SKM-1 (cell line): ENCODE measurements at regions not wholly inside any gene's neighbourhood (a gene's known extent, or its start where the extent isn't known, plus 50 kb on each side); places are given as distances from the start of the nearest gene placed in this dataset.
"Not testable (repeated sequence)": the region's sequence is repeated elsewhere in the genome, so short reads cannot be mapped to it uniquely, and the experiment has no call there.

Experiments used
- DNase-seq: peaks from one replicate; lab custom pipeline; 2025; ENCODE audit not compliant: unreplicated experiment; lab: John Stamatoyannopoulos, UW

DNA sequence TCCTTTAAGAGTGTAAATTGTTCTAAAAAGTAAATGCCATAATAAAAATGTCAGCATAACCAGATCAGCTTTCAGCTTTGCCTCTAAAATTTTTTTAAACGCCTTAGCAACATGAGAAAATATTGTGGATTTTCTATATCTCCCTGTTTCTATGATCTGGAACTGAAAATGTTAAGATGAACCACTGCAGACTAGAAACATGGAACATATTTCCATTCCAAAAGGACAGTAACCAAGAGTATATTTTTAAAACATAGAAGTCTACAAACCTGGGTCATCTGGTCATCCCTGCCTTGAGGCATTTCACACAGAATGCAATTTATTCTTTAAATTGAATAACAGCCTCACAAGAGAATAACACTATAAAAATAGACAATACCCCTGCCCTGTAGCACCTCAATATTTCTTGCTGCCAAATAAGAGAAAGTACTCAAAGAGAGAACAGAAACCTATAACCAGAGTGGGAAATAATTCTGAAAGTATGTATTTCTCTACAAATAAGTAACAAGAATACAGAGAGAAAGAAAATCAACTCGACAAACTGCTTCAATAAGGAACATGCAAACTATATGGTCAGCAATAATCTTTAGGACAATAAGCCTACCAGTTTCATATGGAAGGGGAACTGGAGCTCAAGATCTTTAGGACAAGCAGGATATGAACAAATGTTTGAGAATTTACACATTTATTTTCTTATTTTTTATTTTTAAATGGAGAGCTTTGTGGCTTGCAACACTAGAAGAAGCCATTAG, 949.0 kb downstream of the EPHA3 start:
- DNase-seq = no peak

DNA sequence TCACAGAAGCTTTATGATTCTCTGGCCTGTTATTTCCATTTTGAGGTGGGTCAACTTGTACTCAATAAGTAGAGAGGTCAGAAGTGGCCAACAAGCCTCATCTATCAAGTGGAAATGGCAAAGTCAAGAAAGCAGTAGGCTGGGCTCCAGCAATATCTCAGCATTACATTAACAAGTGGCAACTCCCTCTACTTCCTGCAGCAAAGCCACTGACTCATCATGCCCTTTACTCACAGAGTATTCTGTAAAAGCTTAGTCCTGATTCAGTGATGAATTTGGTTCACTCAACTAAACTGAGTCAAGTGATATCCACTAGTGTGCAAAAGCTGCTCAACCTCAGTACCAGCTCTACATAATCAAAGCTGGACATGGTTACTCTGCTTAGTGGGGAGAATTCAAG, 954.6 kb downstream of the EPHA3 start:
- no peak for DNase-seq

DNA sequence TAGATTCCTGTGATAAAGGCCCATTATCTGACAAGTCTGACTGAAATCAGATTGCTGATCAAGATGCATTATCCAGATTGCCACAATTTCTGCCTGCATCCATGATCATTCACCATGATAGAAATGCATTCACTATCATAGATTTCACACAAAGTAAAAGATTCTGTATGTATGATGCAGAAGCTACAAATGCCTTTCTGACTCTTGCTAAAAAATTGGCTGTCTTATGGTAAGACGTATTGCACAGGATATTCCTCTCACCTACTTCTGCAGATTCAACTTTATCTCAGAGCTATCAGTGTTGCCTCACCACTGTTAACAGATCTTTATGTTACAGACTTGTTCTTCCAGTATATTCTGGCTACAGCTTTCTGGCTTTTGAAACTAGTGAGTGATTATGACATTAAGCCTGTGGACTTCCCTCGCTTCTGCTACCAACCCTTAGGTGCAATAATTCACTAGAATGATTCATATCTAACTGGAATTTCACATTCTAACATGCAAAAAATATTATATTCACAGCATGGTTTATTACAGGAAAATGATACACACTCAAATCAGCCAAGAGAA, 955.3 kb downstream of the EPHA3 start:
- DNase-seq = no peak

DNA sequence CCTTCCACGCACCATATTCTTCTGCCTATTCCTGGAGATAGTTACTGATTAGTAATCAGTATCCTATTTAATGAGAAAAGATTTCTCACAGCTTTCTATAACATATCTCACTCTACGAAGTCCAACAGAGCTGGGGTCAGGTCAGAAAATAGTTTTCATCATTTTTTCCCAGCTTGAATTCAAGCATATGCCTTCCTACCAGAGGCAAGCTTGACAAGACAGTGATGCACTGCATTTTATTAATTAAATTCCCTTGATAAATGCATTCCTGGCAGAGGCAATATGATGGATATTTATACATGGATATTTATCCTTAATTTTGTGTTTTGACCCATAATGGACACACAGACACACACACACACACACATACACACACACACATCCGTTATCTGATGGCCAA, 961.4 kb downstream of the EPHA3 start:
- no peak for DNase-seq

DNA sequence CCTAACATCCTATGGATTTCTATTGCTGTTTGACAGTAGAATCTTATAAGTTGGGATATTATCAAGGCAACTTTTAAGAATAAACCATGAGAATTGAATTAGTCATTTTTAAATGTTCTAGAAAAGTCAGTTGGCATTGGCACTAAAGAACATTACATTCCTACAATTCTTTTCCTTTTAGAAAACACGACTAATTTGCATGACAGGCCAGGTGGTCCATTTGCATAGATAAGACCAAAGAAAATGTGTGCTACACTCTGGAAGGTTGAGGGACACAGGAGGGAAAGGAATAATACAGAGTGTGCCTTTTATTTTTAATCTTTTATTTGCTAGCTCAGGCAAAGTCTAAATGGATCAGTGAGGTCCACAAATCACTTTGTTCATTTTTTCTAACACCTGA, 962.3 kb downstream of the EPHA3 start:
- no peak for DNase-seq

DNA sequence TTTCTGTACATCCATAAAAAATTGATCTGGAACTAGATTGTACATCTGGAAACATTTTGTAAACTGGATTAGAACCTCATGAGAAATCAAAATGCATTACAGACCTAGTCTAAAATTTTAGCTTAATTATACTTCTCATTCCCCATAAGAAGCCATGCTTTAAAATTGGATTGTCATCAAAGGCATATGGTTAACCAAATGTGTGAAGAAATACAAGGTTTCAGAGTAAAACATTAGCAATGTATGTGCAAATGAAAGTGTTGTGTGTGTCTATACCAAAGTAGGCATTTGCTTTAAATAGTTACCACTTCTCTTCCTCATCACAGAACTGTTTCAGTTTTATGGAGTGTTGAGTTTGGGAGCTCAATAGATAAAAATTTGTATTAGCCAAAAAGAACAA, 968.7 kb downstream of the EPHA3 start:
- no peak for DNase-seq

DNA sequence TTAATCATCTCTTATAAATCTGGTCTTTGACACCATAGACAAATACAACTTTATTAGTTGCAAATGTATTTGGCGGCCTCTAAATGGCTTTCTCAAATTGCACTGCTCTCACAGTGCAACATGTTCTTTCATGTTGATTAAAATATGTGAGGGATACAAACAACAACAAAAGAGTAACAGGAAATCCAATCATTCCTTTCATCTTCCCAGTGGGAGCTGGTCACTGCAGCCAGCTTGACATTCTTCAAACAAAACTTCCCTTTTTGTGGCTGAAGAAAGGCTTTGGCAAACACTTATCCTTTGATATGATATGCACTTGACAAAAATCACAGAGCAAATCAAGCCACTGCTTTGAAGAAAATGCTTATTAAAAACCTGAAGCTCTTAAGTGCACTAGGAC, 973.6 kb downstream of the EPHA3 start:
- no peak for DNase-seq

DNA sequence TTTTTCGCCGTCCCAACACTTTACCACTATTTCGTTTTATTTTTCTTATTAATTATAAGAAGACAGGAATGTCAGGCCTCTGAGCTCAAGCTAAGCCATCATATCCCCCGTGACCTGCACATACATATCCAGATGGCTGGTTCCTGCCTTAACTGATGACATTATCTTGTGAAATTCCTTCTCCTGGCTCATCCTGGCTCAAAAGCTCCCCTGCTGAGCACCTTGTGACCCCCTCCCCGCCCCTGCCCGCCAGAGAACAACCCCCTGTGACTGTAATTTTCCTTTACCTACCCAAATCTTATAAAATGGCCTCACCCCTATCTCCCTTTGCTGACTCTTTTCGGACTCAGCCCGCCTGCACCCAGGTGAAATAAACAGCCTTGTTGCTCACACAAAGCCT, 978.9 kb downstream of the EPHA3 start:
- DNase-seq = not testable (repeated sequence)

DNA sequence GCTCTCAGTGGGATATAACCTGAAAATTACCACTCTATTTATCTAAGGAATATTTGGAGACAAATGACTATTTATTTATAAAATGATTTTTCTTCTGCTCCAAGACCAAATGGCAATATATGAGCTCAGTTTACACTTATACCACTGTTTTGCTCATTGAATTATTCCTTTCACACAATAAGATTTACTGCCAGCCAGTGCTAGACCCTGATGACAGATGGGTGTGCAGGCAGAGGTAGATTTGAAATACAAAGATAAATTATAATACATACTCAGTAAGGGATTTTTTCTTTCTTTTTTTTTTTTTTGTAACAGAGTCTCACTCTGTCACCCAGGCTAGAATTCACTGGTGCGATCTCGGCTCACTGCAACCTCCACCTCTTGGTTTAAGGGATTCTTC, 980.3 kb downstream of the EPHA3 start:
- no peak for DNase-seq

DNA sequence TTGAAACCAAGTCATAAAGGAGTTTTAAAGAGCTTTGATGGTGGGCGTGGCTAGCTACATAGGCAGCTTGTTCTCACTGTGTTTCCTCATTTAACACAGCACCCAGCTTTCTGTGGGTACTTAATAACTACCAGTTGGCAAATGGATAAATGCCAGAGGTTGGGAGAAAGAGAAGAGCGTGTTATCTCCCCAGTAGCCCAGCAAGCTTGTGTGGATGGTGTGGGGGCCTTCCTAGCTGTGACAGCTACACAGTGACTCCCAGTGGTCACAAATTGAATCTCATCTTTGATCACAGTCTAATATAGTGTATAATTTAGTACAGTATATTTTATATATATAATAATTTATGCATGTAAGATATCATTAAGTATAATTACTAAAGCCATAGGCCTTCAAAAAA, 984.1 kb downstream of the EPHA3 start:
- DNase-seq = peak; percentile 2

DNA sequence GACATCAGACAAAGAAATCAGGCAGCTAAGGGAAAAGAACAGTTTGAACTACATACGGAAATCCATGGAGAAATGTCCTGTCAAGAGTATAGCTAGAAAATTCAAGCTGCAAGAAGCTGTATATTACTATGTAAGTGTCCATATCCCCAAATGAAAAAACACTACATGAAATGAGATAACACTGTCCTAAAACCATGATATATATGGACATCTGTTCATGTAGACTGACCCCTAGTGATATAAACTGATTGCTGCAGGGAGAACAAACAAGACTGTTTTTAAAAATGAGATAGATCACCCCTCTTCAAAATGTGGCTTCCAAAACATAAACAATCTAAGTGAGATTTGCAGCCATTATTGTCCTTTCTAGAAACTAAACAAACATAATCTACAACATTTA, 985.6 kb downstream of the EPHA3 start:
- DNase-seq = peak; percentile 2

DNA sequence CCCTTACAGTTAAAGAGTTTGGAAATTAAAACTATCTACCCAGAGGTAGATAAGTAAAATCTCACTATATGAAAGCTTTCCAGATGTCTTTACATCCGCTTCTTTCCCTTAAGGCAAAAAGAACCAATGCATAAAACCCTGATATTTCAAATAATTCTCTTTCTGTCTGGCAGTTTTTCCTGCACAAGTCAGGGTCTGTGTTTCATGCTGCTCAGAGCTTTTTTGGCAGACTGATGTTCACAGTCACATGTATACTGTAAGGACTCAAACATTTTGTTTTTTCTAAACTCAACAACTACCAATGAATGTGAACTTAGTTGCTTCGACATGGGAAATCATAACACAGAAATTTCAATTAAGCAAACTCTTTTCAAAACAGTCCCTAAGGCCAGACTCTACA, 988.4 kb downstream of the EPHA3 start:
- no peak for DNase-seq

DNA sequence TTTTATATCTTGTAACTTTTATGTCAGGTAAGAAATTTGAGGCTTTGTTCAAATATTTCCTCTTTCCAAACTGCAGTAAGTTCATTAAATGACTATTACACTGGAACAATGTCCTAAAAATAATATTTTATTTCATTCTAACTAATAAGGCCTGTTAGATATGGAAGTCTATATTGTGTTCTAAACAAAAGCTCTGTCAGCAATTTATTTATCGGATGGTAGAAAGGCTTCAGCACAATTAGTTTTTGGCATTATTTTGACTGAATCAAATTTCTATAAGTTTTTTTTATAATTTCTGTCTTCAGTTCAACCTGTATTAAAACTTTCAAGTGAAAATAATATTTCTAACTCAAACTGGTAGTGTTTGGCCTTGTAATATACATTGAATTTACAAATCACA, 992.1 kb downstream of the EPHA3 start:
- DNase-seq = no peak

DNA sequence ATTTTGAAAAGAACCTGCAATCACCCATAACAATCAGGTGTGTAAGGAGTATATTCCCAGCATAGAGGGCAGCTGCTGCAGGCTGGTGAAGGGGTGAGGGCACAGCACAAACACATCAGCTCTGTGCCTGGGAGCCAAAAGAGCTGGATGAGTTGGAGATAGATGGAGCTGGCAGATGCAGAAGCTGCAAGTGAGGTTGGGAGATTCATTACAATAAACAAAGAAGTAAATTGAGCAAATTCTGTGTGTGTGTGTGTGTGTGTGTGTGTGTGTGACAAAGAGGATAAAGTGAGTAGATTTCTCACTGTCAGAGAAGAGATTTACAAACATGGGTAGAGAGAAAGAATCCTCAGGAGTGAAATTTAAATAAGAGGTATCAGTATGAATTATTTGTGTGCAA, 994.7 kb downstream of the EPHA3 start:
- DNase-seq = no peak

DNA sequence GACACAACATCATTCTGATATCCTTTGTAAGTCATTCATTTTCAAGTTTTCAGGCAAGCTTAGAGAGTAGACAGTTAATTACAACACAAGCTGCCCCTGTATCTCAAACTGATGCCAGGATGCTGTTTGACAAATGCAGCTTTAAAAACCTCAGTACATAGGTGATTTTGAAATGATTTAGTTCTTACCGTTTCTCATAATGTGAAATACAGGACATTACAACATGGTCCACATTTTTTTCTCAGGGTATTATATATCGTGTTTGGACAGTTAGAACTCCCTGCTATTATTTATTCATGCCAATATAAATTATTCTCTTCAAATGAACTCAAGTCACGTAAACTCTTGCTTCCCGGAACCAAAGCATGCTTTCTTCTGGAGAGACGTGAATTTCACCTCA, 1013.9 kb downstream of the EPHA3 start:
- DNase-seq = no peak

DNA sequence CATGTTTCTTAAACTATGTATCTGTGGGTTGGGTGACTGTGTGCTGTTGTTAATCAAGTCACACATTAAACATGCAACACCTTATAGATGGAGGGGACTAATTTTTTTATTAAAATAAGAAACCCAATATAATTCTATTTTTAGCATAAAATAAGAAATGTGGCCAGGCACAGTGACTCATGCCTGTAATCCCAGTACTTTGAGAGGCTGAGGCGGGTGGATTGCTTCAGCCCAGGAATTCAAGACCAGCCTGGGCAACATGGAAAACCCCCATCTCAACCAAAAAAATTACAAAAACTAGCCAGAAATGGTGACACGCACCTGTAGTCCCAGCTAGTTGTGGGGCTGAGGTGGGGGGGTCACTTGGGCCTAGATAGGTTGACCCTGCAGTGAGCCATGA, 1021.0 kb downstream of the EPHA3 start:
- DNase-seq = no peak

DNA sequence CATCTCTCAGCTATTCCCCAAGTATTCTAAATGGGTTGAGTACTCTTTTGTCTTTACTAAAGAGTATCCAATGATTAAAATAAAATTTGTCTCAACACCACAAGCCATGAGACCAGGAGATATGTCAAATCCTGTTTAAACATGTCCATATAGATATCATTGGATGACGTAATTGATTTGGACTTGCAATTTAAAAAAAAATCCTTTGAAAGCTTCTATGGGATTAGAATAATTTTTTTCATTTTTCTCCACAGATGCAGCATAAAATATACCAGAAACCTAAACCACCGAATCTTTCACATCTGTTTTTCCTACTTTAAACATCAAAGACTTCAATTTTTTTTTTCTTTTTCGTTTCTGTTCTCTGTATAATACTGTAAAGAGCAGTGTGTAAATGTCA, 1022.3 kb downstream of the EPHA3 start:
- no peak for DNase-seq

DNA sequence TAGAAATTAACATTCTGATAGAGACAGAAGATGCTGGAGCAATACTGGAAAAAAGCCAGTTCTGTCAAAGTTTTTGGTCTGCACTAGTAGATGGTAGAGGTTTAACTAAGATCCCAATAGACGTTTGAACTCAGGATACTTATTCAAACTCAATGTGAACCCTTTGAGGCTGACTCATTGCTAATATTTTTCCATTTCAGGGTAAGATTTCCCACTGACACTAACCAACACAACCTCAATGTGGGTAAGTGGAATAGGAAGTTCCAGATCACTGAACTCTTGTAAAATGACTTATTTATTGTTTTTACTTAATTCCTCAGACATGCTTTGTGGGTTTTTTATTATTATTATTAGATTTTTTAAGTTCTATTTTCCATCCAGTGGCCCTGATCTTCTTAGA, 1024.8 kb downstream of the EPHA3 start:
- no peak for DNase-seq

DNA sequence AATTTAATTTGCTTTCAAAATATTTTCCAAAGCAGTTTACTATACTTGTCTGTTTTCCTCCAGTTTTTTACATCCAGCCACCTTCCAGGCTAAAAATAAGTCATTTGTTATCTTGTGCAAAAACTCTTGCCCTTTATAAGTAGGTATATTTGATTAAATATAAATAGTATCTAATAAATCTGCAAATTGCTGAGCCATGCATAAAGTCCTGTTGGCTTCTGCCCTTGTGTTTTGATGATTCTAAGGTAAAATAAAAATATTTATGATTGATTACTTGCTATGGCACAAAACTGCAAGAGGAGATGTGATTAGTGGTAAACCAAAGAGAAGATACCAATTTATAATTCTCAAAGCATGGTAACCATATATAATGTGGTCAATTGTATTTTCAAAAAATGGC, 1026.7 kb downstream of the EPHA3 start:
- DNase-seq = no peak

DNA sequence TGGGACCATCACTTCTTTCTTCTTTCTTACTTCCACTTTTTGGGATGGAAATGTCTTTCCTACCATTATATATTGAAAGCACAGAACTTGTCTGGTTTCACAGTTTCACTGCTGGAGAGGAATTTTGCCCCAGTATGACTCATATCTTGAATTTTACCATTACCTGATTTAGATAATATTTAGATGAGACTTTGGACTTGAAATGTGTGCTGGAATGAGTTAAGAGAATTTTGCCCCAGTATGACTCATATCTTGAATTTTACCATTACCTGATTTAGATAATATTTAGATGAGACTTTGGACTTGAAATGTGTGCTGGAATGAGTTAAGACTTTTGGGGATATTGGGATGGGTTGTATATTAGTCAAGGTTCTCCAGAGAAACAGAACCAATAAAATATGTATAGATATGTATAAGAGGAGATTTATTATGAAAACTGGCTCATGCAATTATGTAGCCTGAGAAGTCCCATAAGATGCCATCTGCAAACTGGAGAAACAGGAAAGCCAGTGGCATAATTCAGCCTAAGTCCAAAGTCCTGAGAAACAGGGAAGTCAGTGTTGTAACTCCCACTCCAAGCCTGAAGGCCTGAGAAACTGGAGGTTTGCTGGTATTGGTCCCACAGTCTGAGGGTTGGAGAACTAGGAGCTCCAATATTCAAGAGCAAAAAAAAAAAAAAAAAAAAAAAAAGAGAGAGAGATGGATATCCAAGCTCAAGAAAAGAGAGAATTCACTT, 1029.2 kb downstream of the EPHA3 start:
- no peak for DNase-seq

DNA sequence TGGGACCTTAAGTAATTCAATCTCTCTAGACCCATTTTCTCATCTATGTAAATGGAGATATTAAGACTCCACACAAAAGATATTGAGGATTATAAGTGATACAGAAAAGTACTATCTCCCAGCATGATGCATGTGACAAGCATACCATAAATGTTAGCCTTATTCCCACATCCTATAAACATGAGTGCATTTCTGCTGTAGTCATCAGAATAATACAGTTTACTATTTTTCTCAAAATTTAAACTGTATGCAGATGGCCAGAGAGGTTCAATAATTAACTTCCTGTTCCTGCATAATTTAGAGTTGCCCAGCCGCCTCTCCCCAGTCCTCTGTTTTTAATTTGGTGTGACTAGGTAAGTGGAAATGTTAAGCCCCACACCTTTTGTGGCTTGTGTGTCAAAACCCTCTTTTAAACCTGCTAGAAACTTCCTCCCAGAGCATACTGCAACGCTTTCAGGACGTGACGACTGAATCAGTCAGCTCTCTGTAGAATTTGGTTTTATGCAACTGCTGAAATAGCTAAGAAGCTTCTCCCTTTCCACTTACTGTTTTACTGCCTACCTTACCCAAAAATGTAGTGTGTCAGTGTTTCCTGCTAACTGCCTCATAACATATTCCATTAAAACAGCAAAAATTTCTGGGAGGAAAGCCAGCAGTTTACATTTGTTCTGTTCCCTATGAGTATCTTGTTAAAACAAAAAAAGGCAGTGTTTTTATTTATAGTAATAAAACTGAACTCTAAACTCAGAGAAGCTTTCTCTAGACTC, 1037.9 kb downstream of the EPHA3 start:
- no peak for DNase-seq

DNA sequence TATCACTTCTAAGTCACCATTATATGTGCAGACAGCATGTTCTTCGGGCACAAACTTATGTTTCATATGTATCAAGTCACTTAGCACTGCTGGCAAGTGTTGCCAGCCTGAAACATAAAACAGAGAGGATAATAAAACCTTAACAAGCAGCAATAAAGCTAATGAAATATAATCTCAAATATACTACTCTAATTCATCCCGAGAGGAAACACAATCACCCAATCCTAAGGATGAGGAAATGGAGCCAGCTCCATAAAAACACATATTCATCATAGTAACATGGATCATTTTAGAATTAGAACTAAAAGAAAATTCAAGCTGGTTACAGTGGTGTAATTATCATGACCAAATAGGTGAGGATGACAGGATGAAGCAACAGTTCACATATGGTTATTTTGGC, 1072.7 kb downstream of the EPHA3 start:
- no peak for DNase-seq
